PC-3 (cell line): ENCODE measurements at regions not wholly inside any gene's neighbourhood (a gene's known extent, or its start where the extent isn't known, plus 50 kb on each side); places are given as distances from the start of the nearest gene placed in this dataset.

Experiments
- CTCF ChIP-seq: fragments of 300-600 bp; sonication (generic); conservative IDR thresholded peaks from 2 replicates; pipeline ENCODE4 v1.5.1; 2017; ENCODE audit warnings: antibody characterized with exemption, low read depth, mild to moderate bottlenecking, low read length
- EZH2 ChIP-seq: fragments of 300-600 bp; sonication (generic); IDR thresholded peaks from one replicate; pipeline ENCODE4 v1.6.1; 2017; ENCODE audit warnings: antibody characterized with exemption, mild to moderate bottlenecking, low read length; ENCODE audit not compliant: unreplicated experiment
- EZH2phosphoT487 ChIP-seq: fragments of 300-600 bp; sonication (generic); IDR thresholded peaks from 2 replicates; pipeline ENCODE4 v1.6.1; 2018; ENCODE audit warnings: mild to moderate bottlenecking, antibody characterized with exemption, low read length, borderline replicate concordance

GRCh38 chr5:114053372-114053771 is 308.5 kb upstream of the KCNN2 start:
- TF ChIP-seq CTCF, result no peak
- no peak for TF ChIP-seq EZH2
- no peak for TF ChIP-seq EZH2phosphoT487
